Superior temporal gyrus (tissue), 1 donor: ENCODE measurements at regions not wholly inside any gene's neighbourhood (a gene's known extent, or its start where the extent isn't known, plus 50 kb on each side); places are given as distances from the start of the nearest gene placed in this dataset.
"Not testable (repeated sequence)": the region's sequence is repeated elsewhere in the genome, so short reads cannot be mapped to it uniquely, and the experiment has no call there.

Experiments
- DNase-seq: peaks from one replicate; pipeline ENCODE4 v3.0.0-alpha.2; 2016; ENCODE audit errors: extremely low spot score

DNA sequence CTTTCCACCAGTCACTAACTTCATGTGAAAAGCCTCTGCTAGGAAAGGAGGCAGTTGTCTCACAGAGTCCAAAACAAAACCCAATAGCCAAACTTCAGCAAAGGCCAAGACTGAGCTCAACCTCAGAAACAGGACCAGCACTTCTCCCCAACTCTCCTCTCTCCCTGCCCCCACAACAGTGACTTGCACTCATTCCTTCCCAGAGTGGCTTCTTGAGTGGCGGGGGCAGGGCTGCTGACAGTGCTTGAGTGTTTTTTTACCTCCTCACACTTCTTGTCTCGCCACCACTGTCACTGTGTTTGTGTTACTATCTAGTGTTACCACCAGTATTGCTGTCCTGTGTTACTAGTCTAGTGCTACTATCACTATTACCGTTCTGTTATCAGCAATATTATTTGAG lies 206.8 kb downstream of the KLF6 start:
- no peak for DNase-seq

GRCh38 chr10:3574451-3574850 lies 210.6 kb downstream of the KLF6 start:
- DNase-seq: no peak

- no peak for DNase-seq
Measured at GRCh38 chr10:3573498-3573897, 211.5 kb downstream of the KLF6 start.

- DNase-seq: no peak
Measured at GRCh38 chr10:3571310-3571825, 213.6 kb downstream of the KLF6 start.

GRCh38 chr10:3570855-3571266 lies 214.1 kb downstream of the KLF6 start:
- no peak for DNase-seq

DNA sequence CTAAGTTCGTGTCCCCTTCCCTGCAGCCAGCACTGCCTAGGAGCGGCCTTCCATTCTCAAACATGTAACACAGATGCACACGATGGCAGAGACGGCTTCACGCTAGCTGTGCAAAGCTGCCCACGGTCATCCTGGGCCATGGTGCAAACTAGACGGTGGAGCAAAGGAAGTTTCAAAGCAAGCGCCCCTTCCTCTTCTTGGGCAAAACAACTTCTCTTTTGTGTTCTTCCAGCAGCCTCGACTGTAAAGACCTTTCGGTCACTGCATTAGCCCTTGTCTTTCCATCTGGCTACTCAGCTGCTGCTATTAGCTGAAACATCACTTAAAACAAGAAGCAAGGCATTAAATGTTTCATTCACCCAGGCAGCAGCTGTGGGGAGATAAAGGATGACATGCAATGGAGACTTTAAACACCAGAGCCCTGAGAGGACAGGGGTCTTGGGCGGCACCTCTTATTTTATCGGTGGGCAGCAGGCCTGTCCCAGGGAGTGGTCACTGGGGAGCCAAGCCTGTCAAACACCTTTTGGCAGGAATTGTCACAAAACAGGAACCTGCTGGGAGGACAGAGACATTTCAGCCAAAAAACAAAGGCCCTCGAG lies 214.8 kb downstream of the KLF6 start:
- DNase-seq: no peak

- no peak for DNase-seq
Measured at GRCh38 chr10:3568983-3569382, 216.0 kb downstream of the KLF6 start.

DNA sequence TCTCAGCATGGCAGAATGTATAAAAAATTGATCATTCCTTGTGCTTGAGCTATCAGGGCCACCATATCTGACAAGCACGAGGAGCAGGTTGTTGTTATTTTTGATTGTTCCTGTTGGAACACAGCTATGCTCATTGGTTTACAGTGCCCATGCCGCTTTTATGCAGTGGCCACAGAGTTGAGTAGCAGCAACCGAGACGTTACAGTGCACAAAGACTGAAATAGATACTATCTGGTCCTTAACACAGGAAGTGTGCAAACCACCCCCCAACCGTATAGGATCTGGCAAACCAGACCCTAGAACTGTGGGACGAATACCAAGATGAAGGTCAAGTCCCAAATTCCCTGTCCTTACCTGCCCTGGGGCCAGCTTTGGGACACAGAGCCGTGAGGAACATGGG lies 216.6 kb downstream of the KLF6 start:
- DNase-seq: no peak

GRCh38 chr10:3567291-3567963 lies 217.6 kb downstream of the KLF6 start:
- no peak for DNase-seq

DNA sequence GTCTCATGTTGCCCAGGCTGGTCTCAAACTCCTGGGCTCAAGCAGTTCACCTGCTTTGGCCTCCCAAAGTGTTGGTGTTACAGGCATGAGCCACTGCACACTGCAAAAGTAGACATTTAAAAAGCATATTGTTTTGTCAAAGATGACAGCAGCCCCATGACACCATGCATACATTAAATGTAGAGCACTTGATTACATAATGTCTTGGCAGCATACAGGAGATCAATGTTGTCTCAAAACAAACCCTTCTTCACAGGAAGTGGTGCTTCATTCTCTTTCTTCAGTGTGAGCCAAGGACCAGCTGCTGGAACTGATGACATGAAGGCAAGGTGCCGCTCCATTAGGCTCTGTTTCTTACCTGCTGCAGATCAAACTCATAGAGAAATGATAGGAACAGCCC lies 218.4 kb downstream of the KLF6 start:
- DNase-seq: no peak

- no peak for DNase-seq
Measured at GRCh38 chr10:3564346-3565002, 220.5 kb downstream of the KLF6 start.

GRCh38 chr10:3563298-3563697 lies 221.7 kb downstream of the KLF6 start:
- DNase-seq: no peak

- not testable (repeated sequence) for DNase-seq
Measured at GRCh38 chr10:3560628-3561027, 224.4 kb downstream of the KLF6 start.

- DNase-seq: no peak
Measured at GRCh38 chr10:3559527-3559926, 225.5 kb downstream of the KLF6 start.

- no peak for DNase-seq
Measured at GRCh38 chr10:3559011-3559410, 226.0 kb downstream of the KLF6 start.

- DNase-seq: not testable (repeated sequence)
Measured at GRCh38 chr10:3556191-3557017, 228.6 kb downstream of the KLF6 start.

GRCh38 chr10:3554121-3554522 lies 230.9 kb downstream of the KLF6 start:
- DNase-seq: no peak

DNA sequence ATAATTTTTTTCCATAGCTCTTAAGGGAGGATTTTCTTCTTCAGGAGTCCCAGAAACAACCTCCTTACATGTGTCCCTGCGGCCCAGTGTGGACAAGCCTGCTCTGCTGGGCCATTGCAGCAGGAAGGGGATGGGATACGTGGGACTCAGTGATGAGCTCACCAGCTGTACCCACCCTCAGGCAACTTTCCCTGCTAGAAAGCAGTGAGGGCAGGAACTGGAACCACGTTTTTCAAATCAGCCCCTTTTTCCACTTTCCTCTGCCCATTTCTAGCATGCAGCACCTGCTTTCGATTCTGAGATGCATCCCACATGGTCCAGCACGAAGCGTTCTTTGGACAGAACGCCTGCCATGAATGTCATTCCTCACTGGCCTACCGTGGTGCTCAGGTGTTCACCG lies 232.7 kb downstream of the KLF6 start:
- no peak for DNase-seq

- no peak for DNase-seq
Measured at GRCh38 chr10:3551761-3552160, 233.2 kb downstream of the KLF6 start.

DNA sequence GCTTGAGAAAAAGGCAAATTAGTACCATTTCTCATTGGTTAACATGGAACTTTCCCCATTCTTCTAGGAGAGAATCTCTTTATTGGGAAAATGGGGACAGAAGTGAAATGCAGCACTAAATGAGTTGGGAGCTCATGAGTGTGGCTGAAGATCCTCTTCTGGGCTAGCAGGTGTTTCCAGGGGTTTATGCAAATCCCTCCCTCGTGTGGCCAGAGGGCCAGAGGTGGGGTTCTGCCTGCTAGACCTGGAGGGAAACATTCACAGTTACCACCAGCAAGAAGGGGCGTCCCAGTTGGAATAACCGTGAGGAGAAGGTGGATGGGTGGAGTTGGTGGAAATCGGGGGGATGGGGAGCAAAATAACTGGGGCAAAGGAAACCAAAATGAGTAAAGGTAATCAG lies 235.9 kb downstream of the KLF6 start:
- no peak for DNase-seq

DNA sequence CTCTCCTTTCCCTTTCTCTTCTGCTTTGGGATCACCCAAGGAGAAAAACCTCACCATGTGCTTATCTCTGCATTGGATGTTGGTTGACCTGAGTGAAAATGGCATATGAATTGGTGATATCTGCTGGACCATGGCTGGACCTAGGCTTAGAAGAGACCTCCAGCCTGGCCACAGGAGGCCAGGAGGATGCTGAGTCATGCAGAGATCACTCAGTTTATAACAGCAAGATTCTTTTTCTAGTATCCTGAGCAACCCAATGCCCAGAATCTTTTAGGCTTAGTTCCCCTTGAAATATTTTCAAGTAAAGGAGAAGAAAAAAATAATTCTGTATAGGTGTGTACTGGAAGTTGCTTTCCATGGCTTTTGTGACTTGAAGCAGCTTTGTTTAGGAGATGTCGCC lies 236.3 kb downstream of the KLF6 start:
- no peak for DNase-seq

DNA sequence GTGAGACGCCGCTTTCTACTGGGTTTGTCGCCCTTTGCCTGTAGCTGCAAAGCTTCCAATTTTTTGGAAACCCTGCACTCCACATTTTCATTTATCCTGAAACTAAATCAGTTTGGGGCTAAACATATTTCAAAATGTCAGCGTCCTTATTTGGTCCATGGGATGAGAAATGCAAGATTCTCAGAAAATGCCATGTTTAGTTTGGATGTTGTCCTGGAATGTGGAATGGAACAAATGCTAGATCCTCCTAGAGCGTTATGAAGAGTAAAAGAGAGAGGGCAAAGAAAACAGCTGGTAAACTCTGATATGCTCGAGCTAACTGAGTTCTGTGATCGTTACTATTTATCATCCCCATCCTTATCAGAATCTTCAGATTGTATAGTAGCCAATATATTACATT lies 236.9 kb downstream of the KLF6 start:
- no peak for DNase-seq
